ENCODE measurements at regions not wholly inside any gene's neighbourhood (a gene's known extent, or its start where the extent isn't known, plus 50 kb on each side); places are given as distances from the start of the nearest gene placed in this dataset.

DNA sequence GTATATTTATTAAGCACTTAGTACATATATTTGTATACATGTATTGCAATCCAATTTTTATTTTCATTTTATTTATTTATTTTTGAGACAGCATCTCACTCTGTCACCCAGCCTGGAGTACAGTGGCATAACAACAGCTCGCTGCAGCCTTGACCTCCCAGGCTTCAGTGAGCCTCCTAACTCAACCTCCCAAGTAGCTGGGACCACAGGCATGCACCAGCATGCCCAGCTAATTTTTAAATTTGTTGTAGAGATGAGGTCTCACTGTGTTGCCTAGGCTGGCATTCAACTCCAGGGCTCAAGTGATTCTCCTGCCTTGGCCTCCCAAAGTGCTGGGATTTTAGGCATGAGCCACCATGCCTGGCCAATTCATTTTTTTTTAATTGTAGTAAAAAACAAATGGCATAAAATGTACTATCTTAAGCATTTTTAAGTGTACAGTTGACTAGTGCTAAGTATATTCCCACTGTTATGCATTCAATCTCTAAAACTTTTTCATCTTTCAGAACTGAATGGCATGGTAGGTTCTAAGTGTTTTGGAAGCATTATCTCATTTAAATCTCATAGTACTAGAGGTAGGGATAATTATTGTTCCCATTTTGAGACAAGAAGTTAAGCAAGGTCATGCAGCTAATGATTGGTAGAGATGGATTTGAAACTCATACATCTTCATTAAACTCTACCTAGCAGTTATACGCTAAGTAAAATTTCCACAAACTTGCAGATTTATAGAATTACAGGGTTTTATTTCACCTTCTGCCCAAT lies 264.0 kb upstream of the NFE2L3 start:
- Mint-ChIP-seq H3K4me1 (ENCODE audit: unreplicated experiment) (peaks cover 2% of the 10 kb centered on the region), H3K36me3 (ENCODE audit: unreplicated experiment) (no peaks in the 10 kb centered on the region), H3K4me3 (ENCODE audit: unreplicated experiment) (no peak overlapping the region), H3K27me3 (ENCODE audit: unreplicated experiment) (peaks cover 56% of the 10 kb centered on the region), H3K9me3 (ENCODE audit: unreplicated experiment) (no peaks in the 10 kb centered on the region), H3K27ac (ENCODE audit: unreplicated experiment) (no peak overlapping the region)
- no peak for DNase-seq (ENCODE audit: extremely low spot score, unreplicated experiment)
- TF ChIP-seq, protein P1, sequence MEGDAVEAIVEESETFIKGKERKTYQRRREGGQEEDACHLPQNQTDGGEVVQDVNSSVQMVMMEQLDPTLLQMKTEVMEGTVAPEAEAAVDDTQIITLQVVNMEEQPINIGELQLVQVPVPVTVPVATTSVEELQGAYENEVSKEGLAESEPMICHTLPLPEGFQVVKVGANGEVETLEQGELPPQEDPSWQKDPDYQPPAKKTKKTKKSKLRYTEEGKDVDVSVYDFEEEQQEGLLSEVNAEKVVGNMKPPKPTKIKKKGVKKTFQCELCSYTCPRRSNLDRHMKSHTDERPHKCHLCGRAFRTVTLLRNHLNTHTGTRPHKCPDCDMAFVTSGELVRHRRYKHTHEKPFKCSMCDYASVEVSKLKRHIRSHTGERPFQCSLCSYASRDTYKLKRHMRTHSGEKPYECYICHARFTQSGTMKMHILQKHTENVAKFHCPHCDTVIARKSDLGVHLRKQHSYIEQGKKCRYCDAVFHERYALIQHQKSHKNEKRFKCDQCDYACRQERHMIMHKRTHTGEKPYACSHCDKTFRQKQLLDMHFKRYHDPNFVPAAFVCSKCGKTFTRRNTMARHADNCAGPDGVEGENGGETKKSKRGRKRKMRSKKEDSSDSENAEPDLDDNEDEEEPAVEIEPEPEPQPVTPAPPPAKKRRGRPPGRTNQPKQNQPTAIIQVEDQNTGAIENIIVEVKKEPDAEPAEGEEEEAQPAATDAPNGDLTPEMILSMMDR (IDR thresholded peaks at IDR 0.05) = no peak

DNA sequence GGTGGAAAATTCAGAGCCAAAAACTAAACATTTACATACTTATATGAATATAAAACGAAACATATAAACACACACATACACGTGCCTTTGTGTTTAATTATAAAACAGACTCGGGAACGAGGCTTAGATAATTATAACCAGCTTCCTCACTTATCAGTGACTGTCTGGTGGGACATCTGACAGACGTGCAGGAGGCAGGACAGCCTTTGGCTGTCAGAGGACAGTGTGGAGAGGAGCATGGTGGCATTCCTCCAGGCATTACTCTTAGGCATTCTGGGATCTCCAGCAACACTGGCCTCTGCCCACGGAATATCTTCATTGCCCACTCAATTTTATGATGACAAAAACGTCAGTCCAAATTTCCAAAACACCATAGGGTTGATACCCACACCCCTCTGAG lies 262.2 kb upstream of the NFE2L3 start:
- peaks cover 4% of the 10 kb centered on the region for H3K4me1 Mint-ChIP-seq (ENCODE audit: unreplicated experiment)
- no peak for DNase-seq (ENCODE audit: extremely low spot score, unreplicated experiment)
- no peaks in the 10 kb centered on the region for H3K9me3 Mint-ChIP-seq (ENCODE audit: unreplicated experiment)
- TF ChIP-seq, protein P1 (IDR thresholded peaks at IDR 0.05) = no peak
- H3K27me3 Mint-ChIP-seq (ENCODE audit: unreplicated experiment) = peaks cover 52% of the 10 kb centered on the region
- no peak overlapping the region for H3K4me3 Mint-ChIP-seq (ENCODE audit: unreplicated experiment)
- H3K27ac Mint-ChIP-seq (ENCODE audit: unreplicated experiment) = no peak overlapping the region
- no peaks in the 10 kb centered on the region for H3K36me3 Mint-ChIP-seq (ENCODE audit: unreplicated experiment)

DNA sequence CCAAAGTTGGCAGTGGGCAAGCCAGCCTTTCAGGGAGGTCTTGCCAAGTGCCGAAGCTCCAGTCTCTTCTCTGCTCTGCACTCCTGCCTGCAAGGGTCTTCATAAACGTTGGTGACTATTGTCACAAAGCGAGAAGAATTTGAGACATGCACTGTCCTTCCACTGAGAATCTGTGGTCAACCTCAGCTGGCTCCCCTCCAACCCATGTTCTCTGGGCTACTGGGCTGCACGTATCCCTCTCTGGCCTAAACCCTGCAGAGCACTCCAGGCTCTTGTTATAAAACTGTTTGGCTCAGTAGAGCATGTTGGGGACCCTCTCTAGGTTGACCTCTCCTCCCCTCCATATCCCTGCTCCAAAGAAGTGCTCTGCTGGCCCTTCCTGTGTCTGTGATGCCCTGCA lies 260.4 kb upstream of the NFE2L3 start:
- no peak overlapping the region for H3K27ac Mint-ChIP-seq (ENCODE audit: unreplicated experiment)
- no peak for DNase-seq (ENCODE audit: extremely low spot score, unreplicated experiment)
- no peaks in the 10 kb centered on the region for H3K9me3 Mint-ChIP-seq (ENCODE audit: unreplicated experiment)
- H3K27me3 Mint-ChIP-seq (ENCODE audit: unreplicated experiment) = peaks cover 61% of the 10 kb centered on the region
- H3K4me1 Mint-ChIP-seq (ENCODE audit: unreplicated experiment) = peaks cover 12% of the 10 kb centered on the region
- H3K4me3 Mint-ChIP-seq (ENCODE audit: unreplicated experiment) = no peak overlapping the region
- TF ChIP-seq, protein P1 (IDR thresholded peaks at IDR 0.05) = no peak
- H3K36me3 Mint-ChIP-seq (ENCODE audit: unreplicated experiment) = no peaks in the 10 kb centered on the region

DNA sequence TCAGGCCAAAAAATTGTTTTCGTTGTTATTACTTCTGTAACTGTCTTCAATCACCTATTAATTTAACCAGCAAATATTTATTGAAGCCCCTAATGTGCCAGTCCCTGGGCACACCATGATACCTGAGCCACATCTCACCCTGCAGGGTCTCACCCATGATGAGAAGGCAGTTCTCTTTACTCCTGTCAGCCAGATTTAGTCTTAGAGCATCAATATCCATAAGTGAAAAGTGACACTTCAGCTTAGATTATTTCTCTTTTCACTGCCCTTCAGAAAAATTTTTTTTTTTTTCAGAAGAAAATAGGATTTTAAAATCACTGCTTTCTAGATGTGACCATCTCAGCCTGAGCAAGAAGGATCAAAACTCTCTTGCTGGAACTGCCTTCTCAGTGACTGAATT lies 258.6 kb upstream of the NFE2L3 start:
- no peaks in the 10 kb centered on the region for H3K36me3 Mint-ChIP-seq (ENCODE audit: unreplicated experiment)
- no peaks in the 10 kb centered on the region for H3K9me3 Mint-ChIP-seq (ENCODE audit: unreplicated experiment)
- H3K4me3 Mint-ChIP-seq (ENCODE audit: unreplicated experiment) = no peak overlapping the region
- H3K27ac Mint-ChIP-seq (ENCODE audit: unreplicated experiment) = no peak overlapping the region
- H3K27me3 Mint-ChIP-seq (ENCODE audit: unreplicated experiment) = peaks cover 70% of the 10 kb centered on the region
- TF ChIP-seq, protein P1 (IDR thresholded peaks at IDR 0.05) = no peak
- H3K4me1 Mint-ChIP-seq (ENCODE audit: unreplicated experiment) = peaks cover 12% of the 10 kb centered on the region
- no peak for DNase-seq (ENCODE audit: extremely low spot score, unreplicated experiment)

DNA sequence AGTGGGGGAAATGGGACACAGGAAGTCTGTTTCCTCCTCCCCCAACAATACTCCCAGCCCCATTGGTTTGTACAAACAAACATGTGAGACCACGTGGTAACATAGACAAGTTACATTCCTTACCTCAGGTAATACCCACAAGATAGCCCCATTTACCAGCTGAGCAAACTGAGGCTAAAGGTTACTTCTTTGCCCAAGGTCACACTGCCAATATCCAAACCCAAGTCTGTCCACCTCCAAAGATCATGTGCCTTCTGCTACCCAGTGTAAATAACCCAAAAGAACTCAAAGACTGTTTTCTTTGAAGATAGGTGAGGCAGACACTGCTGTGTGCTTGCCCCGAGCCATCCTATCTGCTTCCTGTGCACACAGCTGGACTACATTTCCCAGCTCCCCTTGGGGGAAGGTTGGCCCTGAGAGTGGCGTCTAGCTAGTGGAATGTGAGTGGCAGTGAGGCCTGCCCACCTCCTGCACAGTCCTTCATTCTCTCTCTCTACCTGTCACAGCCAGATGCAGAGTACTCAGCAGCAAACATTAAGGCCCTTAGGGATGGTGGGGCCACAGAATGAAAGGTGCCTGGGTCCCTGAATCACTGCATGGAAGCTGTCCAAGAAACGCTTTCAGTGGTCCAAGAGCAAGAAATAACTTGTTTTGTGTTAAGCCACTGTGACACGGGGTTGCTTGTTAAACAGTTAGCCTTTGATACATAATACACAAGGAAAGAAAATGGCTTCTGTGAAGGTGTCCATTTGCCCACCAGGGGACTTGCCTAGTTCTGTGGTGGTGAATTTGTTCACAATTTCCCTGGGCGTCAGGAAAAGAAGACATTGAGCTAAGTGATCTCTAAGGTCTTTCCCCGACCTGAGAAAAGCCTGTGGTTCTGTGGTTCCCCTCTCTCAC lies 257.7 kb upstream of the NFE2L3 start:
- Mint-ChIP-seq H3K4me1 (ENCODE audit: unreplicated experiment) (peaks cover 12% of the 10 kb centered on the region), H3K27me3 (ENCODE audit: unreplicated experiment) (peaks cover 67% of the 10 kb centered on the region), H3K36me3 (ENCODE audit: unreplicated experiment) (no peaks in the 10 kb centered on the region), H3K4me3 (ENCODE audit: unreplicated experiment) (no peak overlapping the region), H3K27ac (ENCODE audit: unreplicated experiment) (no peak overlapping the region), H3K9me3 (ENCODE audit: unreplicated experiment) (no peaks in the 10 kb centered on the region)
- no peak for DNase-seq (ENCODE audit: extremely low spot score, unreplicated experiment)
- TF ChIP-seq, protein P1 (IDR thresholded peaks at IDR 0.05) = no peak
